ENCODE measurements at regions not wholly inside any gene's neighbourhood (a gene's known extent, or its start where the extent isn't known, plus 50 kb on each side); places are given as distances from the start of the nearest gene placed in this dataset.

DNA sequence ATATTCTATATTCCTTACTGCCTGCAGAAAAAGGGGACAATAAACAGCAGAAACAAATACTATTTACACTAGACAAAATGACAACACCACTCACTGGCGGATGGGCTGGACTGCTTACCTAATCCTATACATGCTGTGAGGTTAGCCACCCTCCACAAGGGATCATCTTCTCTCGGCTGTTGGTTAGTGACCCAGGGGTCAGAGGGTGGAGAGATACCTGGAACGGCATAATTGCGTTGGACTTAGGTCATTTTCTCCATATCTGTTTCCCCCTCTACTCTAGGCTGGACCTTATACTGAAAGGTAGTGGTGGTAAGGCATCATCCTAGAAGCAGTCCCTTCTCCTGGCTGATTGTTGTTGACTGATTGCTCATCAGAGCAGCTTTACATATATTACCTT is 286.8 kb upstream of the UGT8 start:
- no peak for DNase-seq (ENCODE audit: extremely low read depth, insufficient read length)
- H3K4me3 ChIP-seq (replicated peaks; ENCODE audit: low read depth, low read length) = no peak overlapping the region
- no peaks in the 10 kb centered on the region for H3K27me3 ChIP-seq (replicated peaks; ENCODE audit: control insufficient read depth, insufficient read depth, low read length)
- no peaks in the 10 kb centered on the region for H3K36me3 ChIP-seq (ENCODE audit: control insufficient read depth, insufficient read depth, low read length)
- TF ChIP-seq, protein P1, sequence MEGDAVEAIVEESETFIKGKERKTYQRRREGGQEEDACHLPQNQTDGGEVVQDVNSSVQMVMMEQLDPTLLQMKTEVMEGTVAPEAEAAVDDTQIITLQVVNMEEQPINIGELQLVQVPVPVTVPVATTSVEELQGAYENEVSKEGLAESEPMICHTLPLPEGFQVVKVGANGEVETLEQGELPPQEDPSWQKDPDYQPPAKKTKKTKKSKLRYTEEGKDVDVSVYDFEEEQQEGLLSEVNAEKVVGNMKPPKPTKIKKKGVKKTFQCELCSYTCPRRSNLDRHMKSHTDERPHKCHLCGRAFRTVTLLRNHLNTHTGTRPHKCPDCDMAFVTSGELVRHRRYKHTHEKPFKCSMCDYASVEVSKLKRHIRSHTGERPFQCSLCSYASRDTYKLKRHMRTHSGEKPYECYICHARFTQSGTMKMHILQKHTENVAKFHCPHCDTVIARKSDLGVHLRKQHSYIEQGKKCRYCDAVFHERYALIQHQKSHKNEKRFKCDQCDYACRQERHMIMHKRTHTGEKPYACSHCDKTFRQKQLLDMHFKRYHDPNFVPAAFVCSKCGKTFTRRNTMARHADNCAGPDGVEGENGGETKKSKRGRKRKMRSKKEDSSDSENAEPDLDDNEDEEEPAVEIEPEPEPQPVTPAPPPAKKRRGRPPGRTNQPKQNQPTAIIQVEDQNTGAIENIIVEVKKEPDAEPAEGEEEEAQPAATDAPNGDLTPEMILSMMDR (IDR thresholded peaks at IDR 0.05; ENCODE audit: insufficient read depth, low read length, poor library complexity, severe bottlenecking) = no peak

DNA sequence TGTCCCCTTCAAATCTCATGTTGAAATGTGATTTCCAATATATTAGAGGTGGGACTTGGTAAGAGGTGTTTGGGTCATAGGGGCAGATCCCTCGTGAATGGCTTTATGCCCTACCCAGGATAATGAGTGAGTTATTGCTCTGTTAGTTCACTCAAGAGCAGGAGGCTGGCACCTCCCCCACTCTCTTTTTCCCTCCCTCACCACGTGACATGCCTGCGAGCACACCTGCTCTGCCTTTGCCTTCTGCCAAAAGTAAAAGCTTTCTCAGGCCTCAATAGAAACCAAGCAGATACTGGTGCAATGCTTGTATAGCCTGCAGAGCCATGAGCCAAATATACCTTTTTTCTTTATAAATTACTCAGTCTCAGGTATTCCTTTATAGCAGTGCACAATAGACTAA is 286.3 kb upstream of the UGT8 start:
- H3K36me3 ChIP-seq (ENCODE audit: control insufficient read depth, insufficient read depth, low read length) = no peaks in the 10 kb centered on the region
- TF ChIP-seq, protein P1 (IDR thresholded peaks at IDR 0.05; ENCODE audit: insufficient read depth, low read length, poor library complexity, severe bottlenecking) = no peak
- no peak for DNase-seq (ENCODE audit: extremely low read depth, insufficient read length)
- H3K4me3 ChIP-seq (replicated peaks; ENCODE audit: low read depth, low read length) = no peak overlapping the region
- H3K27me3 ChIP-seq (replicated peaks; ENCODE audit: control insufficient read depth, insufficient read depth, low read length) = no peaks in the 10 kb centered on the region

DNA sequence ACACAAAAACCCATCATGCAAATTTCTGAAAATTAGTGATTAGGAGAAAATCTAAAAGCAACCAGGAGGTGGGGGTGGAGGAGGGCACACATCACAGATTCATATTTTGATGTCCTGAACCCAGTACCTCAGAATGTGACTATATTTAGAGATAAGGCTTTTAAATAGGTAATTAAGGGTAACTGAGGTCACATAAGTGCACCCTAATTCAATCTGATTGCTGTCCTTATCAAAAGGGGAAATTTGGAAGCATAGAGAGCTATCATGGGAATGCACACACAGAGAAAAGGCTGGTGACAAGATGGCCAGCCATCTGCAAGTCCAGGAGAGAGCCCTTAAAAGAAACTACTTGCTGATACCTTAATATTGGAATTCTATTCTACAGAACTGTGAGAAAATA is 281.8 kb upstream of the UGT8 start:
- TF ChIP-seq, protein P1 (IDR thresholded peaks at IDR 0.05; ENCODE audit: insufficient read depth, low read length, poor library complexity, severe bottlenecking) = no peak
- no peak for DNase-seq (ENCODE audit: extremely low read depth, insufficient read length)
- H3K27me3 ChIP-seq (replicated peaks; ENCODE audit: control insufficient read depth, insufficient read depth, low read length) = no peaks in the 10 kb centered on the region
- H3K36me3 ChIP-seq (ENCODE audit: control insufficient read depth, insufficient read depth, low read length) = no peaks in the 10 kb centered on the region
- H3K4me3 ChIP-seq (replicated peaks; ENCODE audit: low read depth, low read length) = no peak overlapping the region

DNA sequence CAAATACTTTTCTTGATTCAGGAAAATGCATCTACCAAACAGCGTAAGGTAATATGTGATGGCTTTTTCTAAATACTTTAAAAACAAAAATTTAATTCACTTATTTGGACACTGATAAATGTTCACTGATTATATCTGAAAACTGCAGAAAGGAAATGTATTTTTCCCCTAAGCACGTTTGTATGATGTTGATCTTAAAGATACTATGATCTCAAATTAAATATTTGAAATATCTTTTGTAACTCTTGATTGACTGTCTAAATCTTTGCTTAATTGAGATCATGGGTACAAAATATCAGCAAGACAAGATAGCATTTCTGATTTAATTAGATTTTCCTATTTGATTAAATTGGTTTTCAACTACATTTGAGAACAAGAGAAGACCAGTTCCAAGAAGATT is 281.0 kb upstream of the UGT8 start:
- no peak overlapping the region for H3K4me3 ChIP-seq (replicated peaks; ENCODE audit: low read depth, low read length)
- DNase-seq (ENCODE audit: extremely low read depth, insufficient read length) = no peak
- H3K27me3 ChIP-seq (replicated peaks; ENCODE audit: control insufficient read depth, insufficient read depth, low read length) = no peaks in the 10 kb centered on the region
- H3K36me3 ChIP-seq (ENCODE audit: control insufficient read depth, insufficient read depth, low read length) = no peaks in the 10 kb centered on the region
- TF ChIP-seq, protein P1 (IDR thresholded peaks at IDR 0.05; ENCODE audit: insufficient read depth, low read length, poor library complexity, severe bottlenecking) = no peak

DNA sequence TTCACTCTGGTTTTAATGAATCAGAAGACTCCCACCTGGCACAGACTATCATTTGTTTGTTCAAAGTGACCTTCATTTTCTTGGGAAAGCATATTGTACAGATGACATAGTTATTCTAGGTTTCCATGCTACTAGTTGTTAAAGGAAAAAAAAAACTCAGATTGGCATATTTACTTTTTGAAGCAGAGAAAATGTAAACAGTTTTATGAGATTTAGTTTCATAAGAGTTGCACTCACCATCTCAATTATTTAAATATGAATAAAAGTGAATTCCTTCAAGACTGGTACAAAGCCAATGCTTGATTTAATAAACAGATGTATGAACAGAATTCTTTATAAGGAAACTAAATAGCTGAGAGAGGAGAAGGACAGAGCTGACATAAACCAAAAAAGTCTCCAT is 280.3 kb upstream of the UGT8 start:
- Histone ChIP-seq H3K27me3 (replicated peaks; ENCODE audit: control insufficient read depth, insufficient read depth, low read length) (no peaks in the 10 kb centered on the region), H3K4me3 (replicated peaks; ENCODE audit: low read depth, low read length) (no peak overlapping the region), H3K36me3 (ENCODE audit: control insufficient read depth, insufficient read depth, low read length) (no peaks in the 10 kb centered on the region)
- TF ChIP-seq, protein P1 (IDR thresholded peaks at IDR 0.05; ENCODE audit: insufficient read depth, low read length, poor library complexity, severe bottlenecking) = no peak
- DNase-seq (ENCODE audit: extremely low read depth, insufficient read length) = no peak

DNA sequence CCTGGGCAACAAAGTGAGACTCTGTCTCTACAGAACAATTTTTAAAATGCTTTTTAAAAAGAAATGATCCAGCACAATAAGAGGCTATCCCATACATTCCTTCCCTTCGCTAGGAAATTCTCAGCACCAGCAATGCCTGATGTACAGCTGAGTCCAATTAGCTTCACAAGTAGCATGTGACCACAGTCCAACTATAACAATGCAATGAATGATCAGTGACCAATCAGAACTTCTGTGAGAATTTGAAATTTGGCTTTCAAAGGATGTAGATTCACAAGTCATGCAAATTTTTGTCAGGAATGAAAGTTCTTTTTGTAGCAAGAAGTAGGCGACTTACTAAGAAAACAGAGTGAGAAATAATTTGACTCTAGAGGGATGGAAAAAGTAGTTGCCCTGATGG is 278.5 kb upstream of the UGT8 start:
- Histone ChIP-seq H3K27me3 (replicated peaks; ENCODE audit: control insufficient read depth, insufficient read depth, low read length) (no peaks in the 10 kb centered on the region), H3K4me3 (replicated peaks; ENCODE audit: low read depth, low read length) (no peak overlapping the region), H3K36me3 (ENCODE audit: control insufficient read depth, insufficient read depth, low read length) (no peaks in the 10 kb centered on the region)
- TF ChIP-seq, protein P1 (IDR thresholded peaks at IDR 0.05; ENCODE audit: insufficient read depth, low read length, poor library complexity, severe bottlenecking) = no peak
- no peak for DNase-seq (ENCODE audit: extremely low read depth, insufficient read length)
